Mucosa of stomach (tissue), 1 donor: ENCODE measurements at regions not wholly inside any gene's neighbourhood (a gene's known extent, or its start where the extent isn't known, plus 50 kb on each side); places are given as distances from the start of the nearest gene placed in this dataset.

Experiments
- H3K27me3 ChIP-seq: one replicate; pipeline ENCODE4 v1.7.0; 2013; ENCODE audit warnings: mild to moderate bottlenecking, low read length; ENCODE audit not compliant: control insufficient read depth, insufficient read depth
- H3K36me3 ChIP-seq: one replicate; pipeline ENCODE4 v1.7.0; 2013; ENCODE audit warnings: low read length; ENCODE audit not compliant: control insufficient read depth, insufficient read depth
- H3K4me1 ChIP-seq: one replicate; pipeline ENCODE4 v1.7.0; 2013; ENCODE audit warnings: mild to moderate bottlenecking, low read length; ENCODE audit not compliant: control insufficient read depth, insufficient read depth
- H3K4me3 ChIP-seq: one replicate; pipeline ENCODE4 v1.7.0; 2013; ENCODE audit warnings: low read length
- H3K9ac ChIP-seq: one replicate; pipeline ENCODE4 v1.7.0; 2013; ENCODE audit warnings: mild to moderate bottlenecking, low read length, moderate library complexity
- H3K9me3 ChIP-seq: one replicate; pipeline ENCODE4 v1.7.0; 2013; ENCODE audit warnings: mild to moderate bottlenecking, low read length, moderate library complexity; ENCODE audit not compliant: control insufficient read depth
- donor health status: Pancreatic carcinoma.

- Histone ChIP-seq H3K4me1 (no peaks in the 10 kb centered on the region), H3K36me3 (no peaks in the 10 kb centered on the region), H3K27me3 (no peaks in the 10 kb centered on the region), H3K9me3 (no peaks in the 10 kb centered on the region), H3K9ac (no peak overlapping the region), H3K4me3 (no peak overlapping the region)
These were observed 93.4 kb upstream of the RAPGEF2 start for GRCh38 chr4:159009521-159009920.

- Histone ChIP-seq H3K27me3 (no peaks in the 10 kb centered on the region), H3K9me3 (no peaks in the 10 kb centered on the region), H3K4me1 (no peaks in the 10 kb centered on the region), H3K36me3 (no peaks in the 10 kb centered on the region), H3K4me3 (no peak overlapping the region), H3K9ac (no peak overlapping the region)
These were observed 92.8 kb upstream of the RAPGEF2 start for GRCh38 chr4:159010100-159010499.

- H3K27me3 ChIP-seq: no peaks in the 10 kb centered on the region
- no peak overlapping the region for H3K4me3 ChIP-seq
- no peaks in the 10 kb centered on the region for H3K9me3 ChIP-seq
- H3K36me3 ChIP-seq: no peaks in the 10 kb centered on the region
- H3K9ac ChIP-seq: no peak overlapping the region
- no peaks in the 10 kb centered on the region for H3K4me1 ChIP-seq
These were observed 92.2 kb upstream of the RAPGEF2 start for GRCh38 chr4:159010563-159011260.

GRCh38 chr4:159012381-159012780, 90.5 kb upstream of the RAPGEF2 start:
- no peaks in the 10 kb centered on the region for H3K9me3 ChIP-seq
- no peaks in the 10 kb centered on the region for H3K36me3 ChIP-seq
- no peak overlapping the region for H3K9ac ChIP-seq

GRCh38 chr4:159013692-159014091, 89.2 kb upstream of the RAPGEF2 start:
- H3K4me3 ChIP-seq: no peak overlapping the region
- H3K4me1 ChIP-seq: no peaks in the 10 kb centered on the region
- no peaks in the 10 kb centered on the region for H3K27me3 ChIP-seq
- no peaks in the 10 kb centered on the region for H3K9me3 ChIP-seq
- H3K36me3 ChIP-seq: no peaks in the 10 kb centered on the region
- H3K9ac ChIP-seq: no peak overlapping the region

More at GRCh38 chr4:159012381-159012780, 90.5 kb upstream of the RAPGEF2 start:
- H3K4me3 ChIP-seq: no peak overlapping the region
- H3K27me3 ChIP-seq: no peaks in the 10 kb centered on the region
- H3K4me1 ChIP-seq: no peaks in the 10 kb centered on the region

- H3K4me3 ChIP-seq: no peak overlapping the region
These were observed 88.0 kb upstream of the RAPGEF2 start for GRCh38 chr4:159014859-159015258.

GRCh38 chr4:159015841-159016240, 87.0 kb upstream of the RAPGEF2 start:
- Histone ChIP-seq H3K27me3 (no peaks in the 10 kb centered on the region), H3K9ac (no peak overlapping the region), H3K36me3 (no peaks in the 10 kb centered on the region), H3K4me3 (no peak overlapping the region), H3K4me1 (no peaks in the 10 kb centered on the region), H3K9me3 (no peaks in the 10 kb centered on the region)

More at GRCh38 chr4:159014859-159015258, 88.0 kb upstream of the RAPGEF2 start:
- Histone ChIP-seq H3K9ac (no peak overlapping the region), H3K36me3 (no peaks in the 10 kb centered on the region), H3K4me1 (no peaks in the 10 kb centered on the region), H3K9me3 (no peaks in the 10 kb centered on the region), H3K27me3 (no peaks in the 10 kb centered on the region)

GRCh38 chr4:159016593-159017024, 86.3 kb upstream of the RAPGEF2 start:
- H3K4me3 ChIP-seq: no peak overlapping the region
- no peak overlapping the region for H3K9ac ChIP-seq

GRCh38 chr4:159017323-159018026, 85.4 kb upstream of the RAPGEF2 start:
- no peaks in the 10 kb centered on the region for H3K4me1 ChIP-seq
- H3K4me3 ChIP-seq: no peak overlapping the region
- H3K27me3 ChIP-seq: no peaks in the 10 kb centered on the region
- no peak overlapping the region for H3K9ac ChIP-seq
- no peaks in the 10 kb centered on the region for H3K36me3 ChIP-seq
- no peaks in the 10 kb centered on the region for H3K9me3 ChIP-seq

More at GRCh38 chr4:159016593-159017024, 86.3 kb upstream of the RAPGEF2 start:
- Histone ChIP-seq H3K36me3 (no peaks in the 10 kb centered on the region), H3K4me1 (no peaks in the 10 kb centered on the region), H3K27me3 (no peaks in the 10 kb centered on the region), H3K9me3 (no peaks in the 10 kb centered on the region)

GRCh38 chr4:159018062-159018629, 84.7 kb upstream of the RAPGEF2 start:
- H3K9ac ChIP-seq: no peak overlapping the region
- H3K4me1 ChIP-seq: no peaks in the 10 kb centered on the region
- no peaks in the 10 kb centered on the region for H3K9me3 ChIP-seq
- H3K4me3 ChIP-seq: no peak overlapping the region
- H3K27me3 ChIP-seq: no peaks in the 10 kb centered on the region
- no peaks in the 10 kb centered on the region for H3K36me3 ChIP-seq

- no peaks in the 10 kb centered on the region for H3K9me3 ChIP-seq
- no peak overlapping the region for H3K4me3 ChIP-seq
- no peaks in the 10 kb centered on the region for H3K4me1 ChIP-seq
- no peaks in the 10 kb centered on the region for H3K27me3 ChIP-seq
- H3K9ac ChIP-seq: no peak overlapping the region
- H3K36me3 ChIP-seq: no peaks in the 10 kb centered on the region
These were observed 83.5 kb upstream of the RAPGEF2 start for GRCh38 chr4:159019356-159019755.
